Spinal cord (tissue), 9 donors: ENCODE measurements at regions not wholly inside any gene's neighbourhood (a gene's known extent, or its start where the extent isn't known, plus 50 kb on each side); places are given as distances from the start of the nearest gene placed in this dataset.

ENCODE experiments used
- DNase-seq, 6 donors: peaks; one replicate each; pipeline versions ENCODE4 v3.0.0 to v3.0.0-alpha.2; 2013 to 2015; ENCODE audit warnings: low spot score in 6 of 6, low read depth in 4 of 6
- H3K27ac ChIP-seq: one replicate; pipeline ENCODE4 v1.5.1; 2013; ENCODE audit warnings: low read depth, low read length, control low read depth
- H3K27me3 ChIP-seq: one replicate; pipeline ENCODE4 v1.6.1; 2013; ENCODE audit warnings: low read length; ENCODE audit not compliant: control insufficient read depth, insufficient read depth
- H3K36me3 ChIP-seq: one replicate; pipeline ENCODE4 v1.6.1; 2013; ENCODE audit warnings: low read length; ENCODE audit not compliant: control insufficient read depth, insufficient read depth
- H3K4me1 ChIP-seq: one replicate; pipeline ENCODE4 v1.6.1; 2013; ENCODE audit warnings: low read length; ENCODE audit not compliant: control insufficient read depth, insufficient read depth
- H3K4me3 ChIP-seq: one replicate; pipeline ENCODE4 v1.5.1; 2013; ENCODE audit warnings: low read depth, low read length, control low read depth
- H3K9me3 ChIP-seq: one replicate; pipeline ENCODE4 v1.6.1; 2013; ENCODE audit warnings: low read length; ENCODE audit not compliant: control insufficient read depth, insufficient read depth
- WGBS: methylation state at CpG from one replicate; pipeline ENCODE4 v1.1.5; 2013; ENCODE audit warnings: missing lambda C conversion rate; ENCODE audit not compliant: insufficient coverage; 5-methylcytosine and 5-hydroxymethylcytosine counted together
- donor health status: healthy.

GRCh38 chr9:79980432-79980831 is 408.7 kb downstream of the TLE4 start:
- WGBS: 11% methylated on average over 1 of the region's 3 CpGs
- Histone ChIP-seq H3K36me3 (no peaks in the 10 kb centered on the region), H3K4me1 (peaks cover 10% of the 10 kb centered on the region), H3K27me3 (no peaks in the 10 kb centered on the region), H3K4me3 (no peak overlapping the region), H3K9me3 (no peaks in the 10 kb centered on the region), H3K27ac (no peak overlapping the region)
- DNase-seq: peak in 2 of 6 donors; percentile 51 to 55

- H3K27me3 ChIP-seq: no peaks in the 10 kb centered on the region
- WGBS: no CpG with 5 or more reads among the region's 1 CpG
- no peak overlapping the region for H3K27ac ChIP-seq
- no peak for DNase-seq
- H3K4me3 ChIP-seq: no peak overlapping the region
- H3K36me3 ChIP-seq: no peaks in the 10 kb centered on the region
- H3K9me3 ChIP-seq: no peaks in the 10 kb centered on the region
- peaks cover 10% of the 10 kb centered on the region for H3K4me1 ChIP-seq
These were observed 405.9 kb downstream of the TLE4 start for GRCh38 chr9:79977510-79978197.

DNA sequence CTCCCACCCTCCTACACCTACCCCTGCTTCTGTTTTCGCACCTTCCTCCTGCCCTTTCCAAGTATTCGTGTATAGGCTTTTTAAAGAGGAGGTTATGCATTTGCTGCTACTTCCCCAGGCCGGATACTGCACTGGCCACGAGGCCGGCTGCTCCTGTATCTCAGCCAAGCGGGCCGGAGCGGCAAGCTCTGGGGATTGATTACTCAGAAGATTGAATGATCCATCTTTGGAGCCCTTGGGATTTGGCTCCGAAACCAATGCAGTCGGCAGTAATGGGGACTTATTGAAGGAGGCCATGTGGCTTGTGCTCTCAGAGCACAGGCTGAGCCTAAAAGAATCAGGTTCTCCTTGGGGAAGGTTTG is 405.3 kb downstream of the TLE4 start:
- H3K4me3 ChIP-seq: no peak overlapping the region
- H3K4me1 ChIP-seq: peaks cover 10% of the 10 kb centered on the region
- no peak overlapping the region for H3K27ac ChIP-seq
- H3K36me3 ChIP-seq: no peaks in the 10 kb centered on the region
- 35% methylated on average over 8 of the region's 10 CpGs for WGBS
- no peaks in the 10 kb centered on the region for H3K27me3 ChIP-seq
- DNase-seq: peak in 1 of 6 donors; percentile 61
- no peaks in the 10 kb centered on the region for H3K9me3 ChIP-seq

DNA sequence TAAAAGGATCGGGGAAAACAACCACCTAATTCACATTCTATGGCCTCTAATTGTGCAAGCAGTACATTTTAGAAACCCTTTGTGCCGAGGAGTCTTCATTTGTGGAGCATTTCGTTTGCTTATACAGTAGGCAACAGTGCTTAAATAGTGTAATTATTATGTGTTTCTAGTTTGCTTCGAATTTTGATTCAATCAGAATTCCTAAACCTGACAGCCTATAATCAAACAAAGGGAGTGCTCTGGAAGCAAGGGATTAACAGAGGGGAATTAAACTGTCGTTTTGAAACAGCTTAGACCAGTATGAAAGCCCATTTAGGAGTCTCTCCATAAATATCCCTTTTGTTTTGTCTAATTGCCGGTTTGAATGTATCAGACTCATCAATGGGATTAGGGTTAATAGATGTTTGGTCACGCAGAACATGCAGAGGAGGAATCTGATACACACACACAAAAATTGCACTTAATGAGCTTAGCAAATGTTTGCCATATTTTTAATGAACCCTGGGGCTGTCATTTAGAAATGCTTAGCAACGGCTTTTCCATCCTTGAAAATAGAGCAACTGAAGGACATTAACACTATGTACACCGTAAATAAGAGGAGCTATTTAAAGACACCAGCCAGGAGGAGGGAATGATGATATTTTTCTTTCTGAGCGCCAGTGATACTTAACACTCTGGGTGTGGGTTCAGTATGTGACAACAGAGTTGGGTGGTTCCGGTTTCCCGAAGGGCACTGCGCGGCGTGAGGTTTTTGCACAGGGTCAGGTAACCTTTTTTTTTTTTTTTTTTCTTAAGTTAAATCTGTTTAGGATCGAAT is 404.7 kb downstream of the TLE4 start:
- H3K27ac ChIP-seq: no peak overlapping the region
- DNase-seq: peak in 4 of 6 donors; percentile 28 to 93 (median 49)
- no peaks in the 10 kb centered on the region for H3K36me3 ChIP-seq
- 71% methylated on average over 1 of the region's 16 CpGs for WGBS
- H3K4me3 ChIP-seq: no peak overlapping the region
- peaks cover 10% of the 10 kb centered on the region for H3K4me1 ChIP-seq
- H3K9me3 ChIP-seq: no peaks in the 10 kb centered on the region
- H3K27me3 ChIP-seq: no peaks in the 10 kb centered on the region

DNA sequence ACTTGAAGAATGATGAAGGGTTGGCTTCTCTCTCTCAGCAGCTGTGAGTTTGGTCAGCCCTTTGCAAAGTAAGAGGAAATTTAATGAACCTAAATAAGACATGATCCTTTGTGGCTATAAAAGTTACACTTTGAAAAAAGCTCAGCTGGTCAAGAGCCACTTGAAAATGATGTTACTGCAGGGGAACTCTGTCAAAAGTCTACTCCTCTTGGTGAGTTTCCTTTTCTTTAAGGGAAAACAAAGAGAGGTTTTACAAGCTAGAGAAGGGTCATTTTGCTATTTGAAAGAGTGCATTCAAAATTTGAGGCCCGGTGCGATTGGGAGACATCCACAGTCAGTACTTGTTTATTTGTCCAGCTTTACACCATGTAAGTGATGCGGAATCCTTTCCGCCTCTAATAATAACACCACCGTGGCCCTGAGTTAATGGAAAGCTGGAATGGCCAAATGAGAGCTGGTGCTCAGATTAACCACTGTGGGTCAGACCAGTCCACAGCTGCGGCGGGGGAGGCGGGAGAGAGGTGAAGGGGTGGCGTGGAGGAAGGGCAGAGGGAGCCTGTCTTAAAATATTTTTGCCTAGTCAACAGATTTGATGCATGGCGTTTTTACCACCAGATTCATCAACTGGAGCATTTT is 404.0 kb downstream of the TLE4 start:
- Histone ChIP-seq H3K9me3 (no peaks in the 10 kb centered on the region), H3K4me1 (peaks cover 10% of the 10 kb centered on the region), H3K27ac (no peak overlapping the region), H3K36me3 (no peaks in the 10 kb centered on the region), H3K27me3 (no peaks in the 10 kb centered on the region), H3K4me3 (no peak overlapping the region)
- WGBS: no CpG with 5 or more reads among the region's 10 CpGs
- peak in 4 of 6 donors; percentile 24 to 73 (median 50) for DNase-seq

GRCh38 chr9:79974806-79975422 is 403.1 kb downstream of the TLE4 start:
- 45% methylated on average over 6 of the region's 12 CpGs for WGBS
- DNase-seq: no peak
- Histone ChIP-seq H3K4me3 (no peak overlapping the region), H3K9me3 (no peaks in the 10 kb centered on the region), H3K27me3 (no peaks in the 10 kb centered on the region), H3K36me3 (no peaks in the 10 kb centered on the region), H3K4me1 (peaks cover 15% of the 10 kb centered on the region), H3K27ac (no peak overlapping the region)

DNA sequence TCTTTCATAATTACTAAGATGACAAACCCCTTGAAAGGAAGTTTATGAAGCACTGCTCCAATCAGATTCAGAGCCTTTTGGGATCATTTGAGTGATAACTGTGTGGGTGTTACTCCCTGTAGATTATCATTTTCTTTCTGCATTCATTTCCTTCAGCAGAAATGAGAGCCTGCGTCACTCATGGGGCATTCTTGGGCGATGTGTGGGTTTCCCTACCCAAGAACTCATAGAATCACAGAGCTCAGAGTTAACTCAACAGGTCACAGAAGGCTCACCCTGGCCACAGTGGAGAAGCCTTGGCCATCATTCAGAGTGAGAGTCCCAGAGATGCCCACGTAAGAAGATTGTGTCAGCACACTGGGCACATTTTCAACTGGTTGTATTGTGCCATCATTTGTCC is 401.9 kb downstream of the TLE4 start:
- WGBS: 87% methylated on average over 2 of the region's 3 CpGs
- no peaks in the 10 kb centered on the region for H3K36me3 ChIP-seq
- no peak overlapping the region for H3K4me3 ChIP-seq

DNA sequence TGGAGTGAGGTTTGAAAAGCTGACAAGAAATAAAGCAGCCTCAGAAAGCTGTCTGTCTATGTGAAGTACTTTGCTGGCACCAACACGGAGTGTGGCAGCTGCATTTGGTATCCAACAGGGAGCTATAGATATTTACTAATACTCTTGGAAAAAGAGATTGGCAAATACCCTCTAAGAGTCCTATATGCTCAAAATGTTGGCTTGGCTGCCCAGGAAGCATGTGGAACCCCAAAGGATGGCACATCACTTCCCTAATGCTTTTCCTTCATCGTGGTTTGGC is 398.3 kb downstream of the TLE4 start:
- Histone ChIP-seq H3K9me3 (no peaks in the 10 kb centered on the region), H3K4me3 (no peak overlapping the region), H3K36me3 (no peaks in the 10 kb centered on the region), H3K27ac (peak overlapping the region; percentile 22), H3K4me1 (peaks cover 5% of the 10 kb centered on the region), H3K27me3 (no peaks in the 10 kb centered on the region)
- 83% methylated on average over 1 of the region's 2 CpGs for WGBS
- DNase-seq: peak in 5 of 6 donors; percentile 17 to 76 (median 32)

More for the DNA sequence above, 401.9 kb downstream of the TLE4 start:
- Histone ChIP-seq H3K9me3 (no peaks in the 10 kb centered on the region), H3K4me1 (peaks cover 15% of the 10 kb centered on the region), H3K27me3 (no peaks in the 10 kb centered on the region), H3K27ac (no peak overlapping the region)
- no peak for DNase-seq

DNA sequence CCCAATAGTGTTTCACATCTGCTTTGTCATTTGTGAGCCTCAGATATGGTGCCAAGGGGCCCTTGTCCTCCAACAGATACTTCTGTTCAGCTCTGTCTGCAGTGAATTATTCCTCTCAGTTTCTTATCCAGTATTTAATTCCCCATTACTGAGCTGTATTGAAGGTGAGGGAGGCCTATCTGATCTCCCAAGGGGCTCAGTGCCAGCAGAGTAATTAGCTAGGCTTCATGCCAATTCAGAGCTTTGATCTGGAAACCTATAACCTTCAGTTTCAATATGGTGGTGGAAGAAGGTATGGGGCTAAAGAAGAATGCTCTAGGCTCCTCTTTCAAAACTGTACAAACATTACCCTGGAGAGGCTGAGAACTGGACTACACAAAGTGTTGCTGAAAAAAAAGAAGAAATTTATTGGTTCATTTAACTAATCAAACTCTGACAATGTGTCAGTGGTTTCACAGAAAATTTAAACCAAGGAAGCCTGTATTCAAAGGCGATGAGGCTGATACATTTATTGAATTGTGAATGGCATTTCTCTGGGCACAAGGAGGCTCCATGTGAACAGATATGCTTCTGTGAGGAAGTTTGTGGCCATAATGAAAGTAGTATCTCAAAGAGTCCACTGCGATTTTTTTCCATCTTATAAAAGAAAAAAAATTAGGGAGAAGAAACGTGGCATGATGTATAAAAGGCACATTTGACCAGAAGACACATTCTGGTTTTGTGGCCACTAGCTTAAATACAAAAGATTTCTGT is 397.8 kb downstream of the TLE4 start:
- WGBS: no CpG with 5 or more reads among the region's 3 CpGs
- Histone ChIP-seq H3K9me3 (no peaks in the 10 kb centered on the region), H3K27me3 (no peaks in the 10 kb centered on the region)

More for the DNA sequence above, 397.8 kb downstream of the TLE4 start:
- Histone ChIP-seq H3K4me1 (peaks cover 5% of the 10 kb centered on the region), H3K4me3 (no peak overlapping the region), H3K27ac (peak overlapping the region; percentile 22), H3K36me3 (no peaks in the 10 kb centered on the region)
- DNase-seq: peak in 4 of 6 donors; percentile 13 to 83 (median 58)
